Ovary (tissue), 7 donors: ENCODE measurements at regions not wholly inside any gene's neighbourhood (a gene's known extent, or its start where the extent isn't known, plus 50 kb on each side); places are given as distances from the start of the nearest gene placed in this dataset.

Experiments used
- DNase-seq, 5 donors: peaks; one replicate each; pipeline ENCODE4 v3.0.0-alpha.2; 2019 to 2020
- H3K27ac ChIP-seq, 2 donors: fragments of 200-600 bp; one replicate each; pipeline versions ENCODE4 v1.5.1 to v1.8.0; 2019 to 2022
- H3K27me3 ChIP-seq: fragments of 200-600 bp; one replicate; pipeline ENCODE4 v1.8.0; 2022
- H3K36me3 ChIP-seq: fragments of 200-600 bp; sonication (generic); one replicate; pipeline ENCODE4 v1.5.1; 2019
- H3K4me1 ChIP-seq: one replicate; pipeline ENCODE4 v1.8.1; 2013; ENCODE audit warnings: mild to moderate bottlenecking, moderate library complexity; ENCODE audit not compliant: insufficient read depth
- H3K4me3 ChIP-seq: fragments of 200-600 bp; sonication (generic); one replicate; pipeline ENCODE4 v1.5.1; 2017
- H3K9me3 ChIP-seq, 2 donors: fragments of 200-600 bp in 1 of 2; sonication (generic) in 1 of 2; one replicate each; pipeline versions ENCODE4 v1.5.1 to v1.8.1; 2013 to 2019; ENCODE audit warnings: mild to moderate bottlenecking in 1 of 2, moderate library complexity in 1 of 2
- CTCF ChIP-seq, 3 donors: fragments of 450-650 bp in 2 of 3; fragments of 200-600 bp in 1 of 3; IDR thresholded peaks; one replicate each; pipeline versions ENCODE4 v1.5.1 to v1.8.0; 2016 to 2022; ENCODE audit warnings: antibody characterized with exemption in 3 of 3, mild to moderate bottlenecking in 1 of 3
- EP300 ChIP-seq: sonication (generic); formaldehyde crosslinking; IDR thresholded peaks from one replicate; pipeline ENCODE4 v1.6.1; 2017; ENCODE audit warnings: antibody characterized with exemption
- POLR2A ChIP-seq: fragments of 450-650 bp; IDR thresholded peaks from one replicate; pipeline ENCODE4 v1.6.1; 2017; ENCODE audit warnings: antibody characterized with exemption, mild to moderate bottlenecking, moderate library complexity
- WGBS, 3 donors: extraction: QIAGEN DNeasy Blood & Tissue Kit in 1 of 3; methylation state at CpG; one replicate each; pipeline versions ENCODE4 v1.1.5 to v1.1.7; 2013 to 2017; 5-methylcytosine and 5-hydroxymethylcytosine counted together
- intact Hi-C, 4 donors: fragments of 100-400 bp; cut with DNase I; formaldehyde crosslinking; loops; one replicate each; pipeline versions ENCODE4 v1.11.0 to v1.15.1; 2022 to 2023
- donor health status: DM: no; HTN: no; CAD: no; lungs with moderate emphysema.
- donor health status: DM: no; HTN: no; CAD: no.
- donor health status: Bipolar disorder and iron deficiency.
- donor health status: DM: no; HTN: no; CAD: no.
- donor health status: DM: yes; HTN: yes; CAD: no.

- Histone ChIP-seq H3K27ac (no peak overlapping the region), H3K9me3 (no peaks in the 10 kb centered on the region), H3K4me1 (no peaks in the 10 kb centered on the region), H3K4me3 (no peak overlapping the region), H3K36me3 (no peaks in the 10 kb centered on the region), H3K27me3 (no peaks in the 10 kb centered on the region)
- intact Hi-C loops = no loop called here
- no peak for TF ChIP-seq EP300
- TF ChIP-seq CTCF (IDR thresholded peaks at IDR 0.05) = no peak
- no peak for TF ChIP-seq POLR2A
- whole genome bisulfite sequencing, 3 donors = 63 to 73% (median 64%) methylated on average over 9 of the region's 9 CpGs
- DNase-seq = no peak
Observed at GRCh38 chr12:127430401-127430800, 836.6 kb upstream of the TMEM132C start.

DNA sequence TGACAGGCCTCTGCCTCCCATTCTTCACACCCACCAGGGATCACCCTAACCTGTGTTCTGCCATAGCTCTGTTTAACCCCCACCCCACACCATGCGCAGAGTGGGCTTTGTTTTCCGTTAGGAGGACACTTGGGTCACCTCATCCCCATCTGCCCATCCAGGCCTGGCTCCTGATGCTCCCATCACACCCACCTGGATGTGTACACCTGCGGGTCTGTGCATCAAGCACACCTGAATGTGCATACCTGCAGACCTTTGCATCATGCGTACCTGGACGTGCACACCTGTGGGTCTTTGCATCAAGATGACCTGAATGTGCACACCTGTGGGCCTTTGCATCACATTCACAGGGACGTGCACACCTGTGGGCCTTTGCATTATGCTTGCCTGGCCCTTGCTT, 835.8 kb upstream of the TMEM132C start:
- intact Hi-C loops = no loop called here
- TF ChIP-seq POLR2A (no peak), EP300 (no peak), CTCF (IDR thresholded peaks at IDR 0.05) (no peak)
- Histone ChIP-seq H3K4me3 (no peak overlapping the region), H3K27ac (no peak overlapping the region), H3K36me3 (no peaks in the 10 kb centered on the region), H3K4me1 (no peaks in the 10 kb centered on the region), H3K9me3 (no peaks in the 10 kb centered on the region), H3K27me3 (no peaks in the 10 kb centered on the region)
- DNase-seq = no peak
- 85 to 95% (median 89%) methylated on average over 6 of the region's 6 CpGs for WGBS, 3 donors

GRCh38 chr12:127431594-127431993, 835.4 kb upstream of the TMEM132C start:
- TF ChIP-seq CTCF (IDR thresholded peaks at IDR 0.05) = no peak
- TF ChIP-seq POLR2A = no peak
- Histone ChIP-seq H3K4me1 (no peaks in the 10 kb centered on the region), H3K9me3 (no peaks in the 10 kb centered on the region), H3K4me3 (no peak overlapping the region), H3K27me3 (no peaks in the 10 kb centered on the region), H3K27ac (no peak overlapping the region), H3K36me3 (no peaks in the 10 kb centered on the region)
- WGBS, 3 donors = 60 to 64% (median 63%) methylated on average over 5 of the region's 5 CpGs
- intact Hi-C loops = no loop called here
- no peak for DNase-seq

- intact Hi-C loops = no loop called here
- TF ChIP-seq CTCF (IDR thresholded peaks at IDR 0.05) (no peak), POLR2A (no peak), EP300 (no peak)
- Histone ChIP-seq H3K4me1 (no peaks in the 10 kb centered on the region), H3K9me3 (no peaks in the 10 kb centered on the region), H3K27ac (no peak overlapping the region), H3K36me3 (no peaks in the 10 kb centered on the region), H3K27me3 (no peaks in the 10 kb centered on the region), H3K4me3 (no peak overlapping the region)
- DNase-seq = no peak
- 83 to 90% (median 83%) methylated on average over 3 of the region's 3 CpGs for whole genome bisulfite sequencing, 3 donors
Observed at GRCh38 chr12:127435439-127435838, 831.5 kb upstream of the TMEM132C start.
